ENCODE measurements at regions not wholly inside any gene's neighbourhood (a gene's known extent, or its start where the extent isn't known, plus 50 kb on each side); places are given as distances from the start of the nearest gene placed in this dataset.
"Not testable (repeated sequence)": the region's sequence is repeated elsewhere in the genome, so short reads cannot be mapped to it uniquely, and the experiment has no call there.

DNA sequence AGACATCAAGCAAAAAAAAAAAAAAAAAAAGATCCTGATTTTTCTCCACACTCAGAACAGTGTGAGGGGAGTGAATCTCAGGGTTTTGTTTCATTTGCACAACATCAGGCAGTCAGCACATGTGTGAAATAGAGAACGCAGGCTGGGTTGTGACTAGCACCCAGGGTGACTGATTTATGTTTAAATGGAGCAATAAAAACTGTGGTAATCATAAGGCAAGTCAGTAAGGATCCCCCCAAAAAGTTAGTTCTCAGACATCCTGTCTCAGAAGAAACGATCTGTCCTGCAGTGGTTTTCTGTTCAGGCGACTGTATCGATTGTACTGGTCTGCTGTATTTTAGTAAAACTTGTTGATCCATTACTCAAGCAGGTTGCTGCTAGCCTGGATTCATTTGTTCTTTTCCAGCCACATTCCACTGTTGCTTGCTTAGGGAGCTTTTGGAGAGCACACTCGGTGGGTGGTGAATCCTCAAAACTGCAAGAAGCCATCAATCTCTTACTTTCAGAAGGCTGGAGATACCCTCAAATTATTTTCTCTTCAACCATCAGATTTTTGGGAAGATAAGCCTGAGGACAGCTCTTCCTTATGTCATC, 107.1 kb downstream of the DACT1 start:
- no peaks in the 10 kb centered on the region for H3K36me3 Mint-ChIP-seq (ENCODE audit: low read depth)
- H3K4me3 Mint-ChIP-seq, result no peak overlapping the region
- TF ChIP-seq, protein P1, sequence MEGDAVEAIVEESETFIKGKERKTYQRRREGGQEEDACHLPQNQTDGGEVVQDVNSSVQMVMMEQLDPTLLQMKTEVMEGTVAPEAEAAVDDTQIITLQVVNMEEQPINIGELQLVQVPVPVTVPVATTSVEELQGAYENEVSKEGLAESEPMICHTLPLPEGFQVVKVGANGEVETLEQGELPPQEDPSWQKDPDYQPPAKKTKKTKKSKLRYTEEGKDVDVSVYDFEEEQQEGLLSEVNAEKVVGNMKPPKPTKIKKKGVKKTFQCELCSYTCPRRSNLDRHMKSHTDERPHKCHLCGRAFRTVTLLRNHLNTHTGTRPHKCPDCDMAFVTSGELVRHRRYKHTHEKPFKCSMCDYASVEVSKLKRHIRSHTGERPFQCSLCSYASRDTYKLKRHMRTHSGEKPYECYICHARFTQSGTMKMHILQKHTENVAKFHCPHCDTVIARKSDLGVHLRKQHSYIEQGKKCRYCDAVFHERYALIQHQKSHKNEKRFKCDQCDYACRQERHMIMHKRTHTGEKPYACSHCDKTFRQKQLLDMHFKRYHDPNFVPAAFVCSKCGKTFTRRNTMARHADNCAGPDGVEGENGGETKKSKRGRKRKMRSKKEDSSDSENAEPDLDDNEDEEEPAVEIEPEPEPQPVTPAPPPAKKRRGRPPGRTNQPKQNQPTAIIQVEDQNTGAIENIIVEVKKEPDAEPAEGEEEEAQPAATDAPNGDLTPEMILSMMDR (IDR thresholded peaks at IDR 0.05; ENCODE audit: unreplicated experiment in 3 of 3), result no peak
- H3K27ac Mint-ChIP-seq, result peak overlapping the region; percentile 73 to 87 (median 80)
- no peaks in the 10 kb centered on the region for H3K27me3 Mint-ChIP-seq (ENCODE audit: low read depth)
- H3K9me3 Mint-ChIP-seq, result no peaks in the 10 kb centered on the region
- peaks cover 63% of the 10 kb centered on the region for H3K4me1 Mint-ChIP-seq

DNA sequence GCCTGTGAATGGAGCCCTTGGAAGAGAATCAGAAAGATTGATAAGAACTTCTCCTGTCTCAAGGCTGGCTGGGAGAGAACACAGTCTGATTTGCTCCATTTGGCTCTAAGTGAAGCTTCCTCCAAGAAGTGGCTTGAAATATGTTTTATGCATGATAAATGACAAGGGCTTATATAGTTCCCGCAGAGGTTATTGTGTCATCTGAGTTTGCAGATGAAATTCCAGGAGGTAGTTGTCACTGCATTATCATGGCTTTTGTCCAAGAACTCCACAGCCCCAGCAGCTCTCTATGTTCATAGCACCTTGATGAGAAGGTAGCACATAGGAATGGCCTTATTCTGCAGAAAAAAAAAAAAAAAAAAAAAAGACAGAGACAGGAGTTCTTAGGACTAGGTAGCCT, 108.5 kb downstream of the DACT1 start:
- Mint-ChIP-seq H3K27ac (peak overlapping the region; percentile 47 to 87 (median 52)), H3K36me3 (ENCODE audit: low read depth) (no peaks in the 10 kb centered on the region), H3K4me1 (peaks cover 61% of the 10 kb centered on the region), H3K27me3 (ENCODE audit: low read depth) (no peaks in the 10 kb centered on the region), H3K9me3 (no peaks in the 10 kb centered on the region), H3K4me3 (no peak overlapping the region)
- TF ChIP-seq, protein P1 (IDR thresholded peaks at IDR 0.05; ENCODE audit: unreplicated experiment in 3 of 3), result no peak

GRCh38 chr14:58746701-58747100, 108.9 kb downstream of the DACT1 start:
- no peaks in the 10 kb centered on the region for H3K27me3 Mint-ChIP-seq (ENCODE audit: low read depth)
- no peaks in the 10 kb centered on the region for H3K9me3 Mint-ChIP-seq
- no peak overlapping the region for H3K4me3 Mint-ChIP-seq
- H3K36me3 Mint-ChIP-seq (ENCODE audit: low read depth), result no peaks in the 10 kb centered on the region
- H3K4me1 Mint-ChIP-seq, result peaks cover 65% of the 10 kb centered on the region
- H3K27ac Mint-ChIP-seq, result peak overlapping the region; percentile 14 to 87 (median 81)
- TF ChIP-seq, protein P1 (IDR thresholded peaks at IDR 0.05; ENCODE audit: unreplicated experiment in 3 of 3), result no peak

- TF ChIP-seq, protein P1 (IDR thresholded peaks at IDR 0.05; ENCODE audit: unreplicated experiment in 3 of 3), result no peak
- Mint-ChIP-seq H3K27me3 (ENCODE audit: low read depth) (no peaks in the 10 kb centered on the region), H3K27ac (peak overlapping the region; percentile 14 to 87 (median 81)), H3K4me3 (no peak overlapping the region), H3K4me1 (peaks cover 63% of the 10 kb centered on the region), H3K9me3 (no peaks in the 10 kb centered on the region), H3K36me3 (ENCODE audit: low read depth) (no peaks in the 10 kb centered on the region)
Observed at GRCh38 chr14:58747181-58747580, 109.4 kb downstream of the DACT1 start.

DNA sequence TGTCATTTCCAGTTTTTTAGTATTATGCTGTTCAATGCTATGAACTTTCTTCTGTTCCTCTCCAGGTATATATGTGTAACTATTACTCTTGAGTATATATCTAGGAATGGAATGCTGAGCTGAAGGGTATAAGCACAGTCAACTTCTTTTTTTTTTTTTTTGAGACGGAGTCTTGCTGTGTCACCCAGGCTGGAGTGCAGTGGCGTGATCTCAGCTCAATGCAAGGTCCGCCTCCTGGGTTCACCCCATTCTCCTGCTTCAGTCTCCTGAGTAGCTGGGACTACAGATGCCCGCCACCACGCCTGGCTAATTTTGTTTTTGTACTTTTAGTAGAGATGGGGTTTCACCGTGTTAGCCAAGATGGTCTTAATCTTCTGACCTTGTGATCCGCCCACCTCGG, 110.5 kb downstream of the DACT1 start:
- H3K4me3 Mint-ChIP-seq; H3K27me3 Mint-ChIP-seq (ENCODE audit: low read depth); H3K9me3 Mint-ChIP-seq; H3K36me3 Mint-ChIP-seq (ENCODE audit: low read depth); H3K27ac Mint-ChIP-seq: not testable (repeated sequence)
- H3K4me1 Mint-ChIP-seq, result peaks cover 70% of the 10 kb centered on the region

DNA sequence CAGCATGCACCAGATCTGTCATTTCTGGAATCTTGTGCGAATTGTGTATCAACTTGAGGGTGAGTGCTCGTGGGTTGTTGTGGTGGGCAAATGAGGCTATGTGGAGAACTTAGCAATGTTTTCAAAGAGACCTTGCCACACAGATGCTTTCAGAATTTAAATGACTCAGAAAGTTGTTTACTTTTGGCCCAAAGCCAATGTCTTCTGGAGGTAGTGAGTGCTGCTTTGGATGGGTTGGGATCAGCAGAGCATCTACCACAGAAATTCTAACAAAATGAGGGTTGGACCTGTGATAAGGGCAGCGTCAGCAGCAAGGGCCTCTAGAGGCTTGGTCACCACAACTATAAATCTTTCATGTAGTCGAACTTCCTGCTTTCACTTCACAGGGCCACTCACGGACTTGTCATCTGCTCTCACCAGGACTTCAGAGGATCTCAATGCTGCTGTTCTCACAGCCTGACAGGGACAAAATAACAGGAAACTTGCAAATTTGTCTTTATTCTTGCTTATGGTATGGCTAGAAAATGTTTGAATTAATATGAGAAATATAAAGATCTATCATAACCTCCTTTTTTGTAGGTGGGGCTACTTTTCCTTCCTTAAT, 111.4 kb downstream of the DACT1 start:
- peak overlapping the region; percentile 35 to 63 (median 55) for H3K27ac Mint-ChIP-seq
- H3K27me3 Mint-ChIP-seq (ENCODE audit: low read depth), result peaks cover 3% of the 10 kb centered on the region
- TF ChIP-seq, protein P1 (IDR thresholded peaks at IDR 0.05; ENCODE audit: unreplicated experiment in 3 of 3), result no peak
- H3K4me3 Mint-ChIP-seq, result no peak overlapping the region
- no peaks in the 10 kb centered on the region for H3K36me3 Mint-ChIP-seq (ENCODE audit: low read depth)
- H3K4me1 Mint-ChIP-seq, result peaks cover 70% of the 10 kb centered on the region
- H3K9me3 Mint-ChIP-seq, result no peaks in the 10 kb centered on the region
